Hindlimb muscle (tissue), 1 donor: ENCODE measurements at regions not wholly inside any gene's neighbourhood (a gene's known extent, or its start where the extent isn't known, plus 50 kb on each side); places are given as distances from the start of the nearest gene placed in this dataset.
A peak's percentile ranks its signal among the peaks of the same experiment; 100 is the strongest.

Source experiments
- DNase-seq: peaks from one replicate; pipeline ENCODE4 v3.0.0-alpha.2; 2013

- DNase-seq: no peak
Measured at GRCh38 chr9:107431461-107431860, 58.1 kb downstream of the KLF4 start.

- DNase-seq: no peak
Measured at GRCh38 chr9:107430071-107430470, 59.5 kb downstream of the KLF4 start.

GRCh38 chr9:107426126-107426525 lies 63.4 kb downstream of the KLF4 start:
- DNase-seq: no peak

GRCh38 chr9:107425101-107426025 lies 64.2 kb downstream of the KLF4 start:
- peak; percentile 93 for DNase-seq

- DNase-seq: no peak
Measured at GRCh38 chr9:107423540-107423939, 66.0 kb downstream of the KLF4 start.

GRCh38 chr9:107422189-107423185 lies 67.1 kb downstream of the KLF4 start:
- DNase-seq: peak; percentile 66

- DNase-seq: no peak
Measured at GRCh38 chr9:107410420-107410819, 79.1 kb downstream of the KLF4 start.

GRCh38 chr9:107409581-107410389 lies 79.8 kb downstream of the KLF4 start:
- no peak for DNase-seq

GRCh38 chr9:107407675-107408074 lies 81.9 kb downstream of the KLF4 start:
- DNase-seq: no peak

- DNase-seq: no peak
Measured at GRCh38 chr9:107405511-107405910, 84.1 kb downstream of the KLF4 start.

- no peak for DNase-seq
Measured at GRCh38 chr9:107404736-107405135, 84.8 kb downstream of the KLF4 start.

- peak; percentile 67 for DNase-seq
Measured at GRCh38 chr9:107404161-107404560, 85.4 kb downstream of the KLF4 start.

GRCh38 chr9:107397076-107398044 lies 92.2 kb downstream of the KLF4 start:
- no peak for DNase-seq

- DNase-seq: peak; percentile 38
Measured at GRCh38 chr9:107394264-107394663, 95.3 kb downstream of the KLF4 start.

GRCh38 chr9:107390778-107391177 lies 98.8 kb downstream of the KLF4 start:
- peak; percentile 52 for DNase-seq

GRCh38 chr9:107390279-107390678 lies 99.3 kb downstream of the KLF4 start:
- DNase-seq: peak; percentile 33

- DNase-seq: no peak
Measured at GRCh38 chr9:107389617-107390071, 99.9 kb downstream of the KLF4 start.

- peak; percentile 55 for DNase-seq
Measured at GRCh38 chr9:107388890-107389289, 100.7 kb downstream of the KLF4 start.

GRCh38 chr9:107387409-107387808 lies 102.2 kb downstream of the KLF4 start:
- peak; percentile 79 for DNase-seq

GRCh38 chr9:107386396-107386795 lies 103.2 kb downstream of the KLF4 start:
- DNase-seq: no peak
